Neutrophil (primary cell): ENCODE measurements at regions not wholly inside any gene's neighbourhood (a gene's known extent, or its start where the extent isn't known, plus 50 kb on each side); places are given as distances from the start of the nearest gene placed in this dataset.

Source experiments
- H3K27ac ChIP-seq: fragments of 200-600 bp; sonication (generic); 2 replicates; pipeline ENCODE4 v1.5.1; 2016; ENCODE audit warnings: mild to moderate bottlenecking, moderate library complexity
- H3K27me3 ChIP-seq: fragments of 200-600 bp; sonication (generic); 2 replicates; pipeline ENCODE4 v1.6.0; 2016; ENCODE audit warnings: mild to moderate bottlenecking
- H3K36me3 ChIP-seq: fragments of 200-600 bp; sonication (generic); 2 replicates; pipeline ENCODE4 v1.5.1; 2017
- H3K4me1 ChIP-seq, 2 experiments: fragments of 200-600 bp in 1 of 2; sonication (generic) in 1 of 2; 1 replicate in 1 of 2; 2 replicates in 1 of 2; pipeline versions ENCODE4 v1.5.1 to v1.6.1; 2013 to 2016; ENCODE audit warnings: low read depth in 1 of 2, low read length in 1 of 2, mild to moderate bottlenecking in 1 of 2, moderate library complexity in 1 of 2; ENCODE audit not compliant: control insufficient read depth in 1 of 2, insufficient read depth in 1 of 2
- H3K4me3 ChIP-seq, 2 experiments: fragments of 200-600 bp in 1 of 2; sonication (generic) in 1 of 2; 1 replicate in 1 of 2; 2 replicates in 1 of 2; pipeline ENCODE4 v1.5.1; 2013 to 2016; ENCODE audit warnings: low read depth in 1 of 2, low read length in 1 of 2, mild to moderate bottlenecking in 1 of 2, moderate library complexity in 1 of 2
- H3K9me3 ChIP-seq: fragments of 200-600 bp; sonication (generic); 2 replicates; pipeline ENCODE4 v1.5.1; 2016
- CTCF ChIP-seq: fragments of 200-600 bp; sonication (generic); IDR thresholded peaks from 2 replicates; pipeline ENCODE4 v1.5.1; 2016; ENCODE audit warnings: antibody characterized with exemption

- TF ChIP-seq CTCF: no peak
- Histone ChIP-seq H3K4me3 (no peak overlapping the region), H3K27ac (no peak overlapping the region), H3K27me3 (no peaks in the 10 kb centered on the region), H3K4me1 (no peaks in the 10 kb centered on the region), H3K36me3 (no peaks in the 10 kb centered on the region), H3K9me3 (no peaks in the 10 kb centered on the region)
Observed at GRCh38 chr2:220182790-220183189, 555.4 kb downstream of the SLC4A3 start.

GRCh38 chr2:220185766-220186305, 558.4 kb downstream of the SLC4A3 start:
- no peak for TF ChIP-seq CTCF
- H3K27ac ChIP-seq: no peak overlapping the region
- H3K4me1 ChIP-seq: no peaks in the 10 kb centered on the region
- H3K27me3 ChIP-seq: no peaks in the 10 kb centered on the region
- no peak overlapping the region for H3K4me3 ChIP-seq
- H3K36me3 ChIP-seq: no peaks in the 10 kb centered on the region
- H3K9me3 ChIP-seq: no peaks in the 10 kb centered on the region

- H3K9me3 ChIP-seq: no peaks in the 10 kb centered on the region
- no peak for TF ChIP-seq CTCF
- no peaks in the 10 kb centered on the region for H3K27me3 ChIP-seq
- H3K4me3 ChIP-seq: no peak overlapping the region
- H3K4me1 ChIP-seq: no peaks in the 10 kb centered on the region
- H3K36me3 ChIP-seq: no peaks in the 10 kb centered on the region
- H3K27ac ChIP-seq: no peak overlapping the region
Observed at GRCh38 chr2:220188031-220188430, 560.6 kb downstream of the SLC4A3 start.

GRCh38 chr2:220191031-220191430, 563.6 kb downstream of the SLC4A3 start:
- H3K4me3 ChIP-seq: no peak overlapping the region
- no peak overlapping the region for H3K27ac ChIP-seq
- H3K4me1 ChIP-seq: no peaks in the 10 kb centered on the region
- H3K9me3 ChIP-seq: no peaks in the 10 kb centered on the region
- H3K36me3 ChIP-seq: no peaks in the 10 kb centered on the region
- no peaks in the 10 kb centered on the region for H3K27me3 ChIP-seq
- no peak for TF ChIP-seq CTCF

- Histone ChIP-seq H3K27ac (no peak overlapping the region), H3K27me3 (no peaks in the 10 kb centered on the region), H3K36me3 (no peaks in the 10 kb centered on the region), H3K9me3 (no peaks in the 10 kb centered on the region), H3K4me1 (no peaks in the 10 kb centered on the region), H3K4me3 (no peak overlapping the region)
- no peak for TF ChIP-seq CTCF
Observed at GRCh38 chr2:220191737-220192136, 564.3 kb downstream of the SLC4A3 start.
